SK-N-SH (cell line): ENCODE measurements at regions not wholly inside any gene's neighbourhood (a gene's known extent, or its start where the extent isn't known, plus 50 kb on each side); places are given as distances from the start of the nearest gene placed in this dataset.

Experiments used
- CTCF ChIA-PET: fragments of 300-600, 350-600 bp; formaldehyde crosslinking; extraction: SDS; loops from one replicate; lab custom pipeline; 2021; lab: Yijun Ruan, JAX
- POLR2A ChIA-PET: fragments of 350-600 bp; sonication (Branson Sonifier 250); formaldehyde crosslinking; extraction: SDS; loops from one replicate; lab custom pipeline; 2020; ENCODE audit warnings: antibody characterized with exemption, inconsistent platforms; lab: Yijun Ruan, JAX
- DNase-seq: peaks from one replicate; pipeline ENCODE4 v3.0.0; 2012
- H2AFZ ChIP-seq: fragments of 200-600 bp; sonication (generic); 2 replicates; pipeline ENCODE4 v1.8.1; 2016; ENCODE audit warnings: antibody characterized with exemption, mild to moderate bottlenecking, low read depth
- H3F3A ChIP-seq: fragments of 200-600 bp; sonication (generic); replicated peaks from 2 replicates; pipeline ENCODE3; 2016; ENCODE audit warnings: antibody characterized with exemption, mild to moderate bottlenecking; ENCODE audit not compliant: insufficient read depth
- H3K27ac ChIP-seq, 2 experiments: fragments of 200-500 bp in 1 of 2; fragments of 200-600 bp in 1 of 2; sonication (Bioruptor generic) in 1 of 2; sonication (generic), shearing (Covaris generic) in 1 of 2; 2 replicates each; pipeline versions ENCODE4 v1.5.1 to v1.6.1; 2014 to 2016; ENCODE audit warnings: low read depth in 2 of 2, inconsistent platforms in 1 of 2, low read length in 1 of 2, mild to moderate bottlenecking in 1 of 2, mixed read lengths in 1 of 2
- H3K27me3 ChIP-seq: fragments of 200-600 bp; sonication (generic), shearing (Covaris generic); 2 replicates; pipeline ENCODE4 v1.6.1; 2016; ENCODE audit warnings: mixed run types; ENCODE audit not compliant: insufficient read depth
- H3K36me3 ChIP-seq, 2 experiments: fragments of 200-500 bp in 1 of 2; fragments of 200-600 bp in 1 of 2; sonication (Bioruptor generic) in 1 of 2; sonication (generic) in 1 of 2; replicated peaks in 1 of 2; 2 replicates each; pipeline versions ENCODE3 to v1.5.1; 2014 to 2016; ENCODE audit warnings: low read length in 1 of 2, mild to moderate bottlenecking in 1 of 2; ENCODE audit not compliant: insufficient read depth in 2 of 2, control insufficient read depth in 1 of 2
- H3K4me1 ChIP-seq, 2 experiments: fragments of 200-500 bp in 1 of 2; fragments of 200-600 bp in 1 of 2; sonication (Bioruptor generic) in 1 of 2; sonication (generic), shearing (Covaris generic) in 1 of 2; 2 replicates each; pipeline versions ENCODE4 v1.5.1 to v1.6.1; 2014 to 2016; ENCODE audit warnings: low read depth in 1 of 2, low read length in 1 of 2, mixed run types in 1 of 2; ENCODE audit not compliant: insufficient read depth in 2 of 2, control insufficient read depth in 1 of 2
- H3K4me2 ChIP-seq: fragments of 200-600 bp; sonication (generic), shearing (Covaris generic); 2 replicates; pipeline ENCODE4 v1.6.1; 2017; ENCODE audit warnings: mixed run types
- H3K4me3 ChIP-seq, 2 experiments: fragments of 200-500 bp in 1 of 2; fragments of 200-600 bp in 1 of 2; sonication (Bioruptor generic) in 1 of 2; sonication (generic), shearing (Covaris generic) in 1 of 2; 2 replicates each; pipeline versions ENCODE4 v1.5.1 to v1.8.1; 2014 to 2016; ENCODE audit warnings: low read depth in 2 of 2, inconsistent platforms in 1 of 2, low read length in 1 of 2, mild to moderate bottlenecking in 1 of 2, mixed read lengths in 1 of 2, moderate library complexity in 1 of 2
- H3K79me2 ChIP-seq: fragments of 200-600 bp; sonication (generic); 2 replicates; pipeline ENCODE4 v1.8.1; 2017; ENCODE audit warnings: mild to moderate bottlenecking; ENCODE audit not compliant: insufficient read depth
- H3K9ac ChIP-seq: fragments of 200-600 bp; sonication (generic); 2 replicates; pipeline ENCODE4 v1.6.1; 2017; ENCODE audit warnings: mixed run types
- H3K9me2 ChIP-seq: fragments of 200-600 bp; sonication (generic); 2 replicates; pipeline ENCODE4 v1.6.1; 2017; ENCODE audit warnings: mixed run types
- H3K9me3 ChIP-seq: fragments of 200-600 bp; sonication (generic); 2 replicates; pipeline ENCODE4 v1.6.1; 2017; ENCODE audit warnings: mixed run types, mild to moderate bottlenecking, moderate library complexity
- H4K20me1 ChIP-seq: fragments of 200-600 bp; sonication (generic); 2 replicates; pipeline ENCODE4 v1.6.1; 2017; ENCODE audit warnings: mild to moderate bottlenecking, mixed run types; ENCODE audit not compliant: insufficient read depth
- CHD2 ChIP-seq: fragments of 150-350 bp; IDR thresholded peaks from 2 replicates; pipeline ENCODE4 v1.6.1; 2018; ENCODE audit warnings: low read length; ENCODE audit not compliant: partially characterized antibody
- CTCF ChIP-seq: fragments of 200-600 bp; sonication (generic); IDR thresholded peaks from 2 replicates; pipeline ENCODE4 v1.6.1; 2017; ENCODE audit warnings: antibody characterized with exemption, mild to moderate bottlenecking, moderate library complexity
- ELF1 ChIP-seq: IDR thresholded peaks from 2 replicates; pipeline ENCODE4 v1.4.0; 2012
- EP300 ChIP-seq, 2 experiments: IDR thresholded peaks; 2 replicates each; pipeline versions ENCODE4 v1.4.0 to v1.6.1; 2012; ENCODE audit warnings: borderline replicate concordance in 1 of 2, low read depth in 1 of 2, low read length in 1 of 2
- FOSL2 ChIP-seq: IDR thresholded peaks from 2 replicates; pipeline ENCODE4 v1.4.0; 2012; ENCODE audit warnings: low read depth, mild to moderate bottlenecking, moderate library complexity, borderline replicate concordance
- IRF3 ChIP-seq: fragments of 150-350 bp; IDR thresholded peaks from 2 replicates; pipeline ENCODE4 v1.6.1; 2016; ENCODE audit warnings: mild to moderate bottlenecking, low read depth, low read length
- JUND ChIP-seq: IDR thresholded peaks from 2 replicates; pipeline ENCODE4 v1.4.0; 2012
- MAX ChIP-seq: IDR thresholded peaks from 2 replicates; pipeline ENCODE4 v1.4.0; 2012; ENCODE audit warnings: low read depth
- MEF2A ChIP-seq: IDR thresholded peaks from 2 replicates; pipeline ENCODE4 v1.4.0; 2012; ENCODE audit warnings: low read depth, borderline replicate concordance
- MXI1 ChIP-seq: IDR thresholded peaks from 2 replicates; pipeline ENCODE4 v1.6.1; 2012; ENCODE audit warnings: mild to moderate bottlenecking, low read depth, low read length, improper control_type of control experiment
- NFIC ChIP-seq: IDR thresholded peaks from 2 replicates; pipeline ENCODE4 v1.4.0; 2012; ENCODE audit warnings: borderline replicate concordance
- NRF1 ChIP-seq: IDR thresholded peaks from 2 replicates; pipeline ENCODE4 v1.6.1; 2012; ENCODE audit warnings: low read depth, mild to moderate bottlenecking, low read length
- POLR2AphosphoS5 ChIP-seq: IDR thresholded peaks from 2 replicates; pipeline ENCODE4 v1.6.1; 2012; ENCODE audit warnings: low read depth, low read length
- RAD21 ChIP-seq: IDR thresholded peaks from 2 replicates; pipeline ENCODE4 v1.6.1; 2012; ENCODE audit warnings: mild to moderate bottlenecking, low read length
- REST ChIP-seq: IDR thresholded peaks from 2 replicates; pipeline ENCODE4 v1.6.1; 2012; ENCODE audit warnings: mild to moderate bottlenecking, low read depth, low read length, moderate library complexity
- RFX5 ChIP-seq: IDR thresholded peaks from 2 replicates; pipeline ENCODE4 v1.6.1; 2012; ENCODE audit warnings: mild to moderate bottlenecking, improper control_type of control experiment, low read length
- RXRA ChIP-seq: IDR thresholded peaks from 2 replicates; pipeline ENCODE4 v1.4.0; 2012; ENCODE audit warnings: low read depth, mild to moderate bottlenecking, borderline replicate concordance
- TAF1 ChIP-seq: IDR thresholded peaks from 2 replicates; pipeline ENCODE4 v1.6.1; 2012; ENCODE audit warnings: low read depth, mild to moderate bottlenecking, low read length, moderate library complexity, borderline replicate concordance
- TEAD4 ChIP-seq: IDR thresholded peaks from 2 replicates; pipeline ENCODE4 v1.4.0; 2012; ENCODE audit warnings: mild to moderate bottlenecking, borderline replicate concordance; ENCODE audit not compliant: insufficient read depth
- YY1 ChIP-seq: IDR thresholded peaks from 2 replicates; pipeline ENCODE4 v1.4.0; 2012; ENCODE audit warnings: low read depth, mild to moderate bottlenecking
- WGBS: methylation state at CpG from one replicate; pipeline ENCODE4 v1.1.6; 2017; ENCODE audit warnings: low lambda C conversion rate; 5-methylcytosine and 5-hydroxymethylcytosine counted together

- no peaks in the 10 kb centered on the region for H3K79me2 ChIP-seq
- H3K9me2 ChIP-seq = no peaks in the 10 kb centered on the region
- no peak for DNase-seq
- H3K4me1 ChIP-seq = no peaks in the 10 kb centered on the region
- H3K9me3 ChIP-seq = no peaks in the 10 kb centered on the region
- TF ChIP-seq RFX5 (no peak), TEAD4 (no peak), NFIC (no peak), ELF1 (no peak), EP300 (IDR thresholded peaks at IDR 0.05; ENCODE audit: borderline replicate concordance in 1 of 2, low read depth in 1 of 2, low read length in 1 of 2) (no peak), MAX (no peak), RAD21 (no peak), POLR2AphosphoS5 (no peak), NRF1 (no peak), RXRA (no peak)
- no peak overlapping the region for H2AFZ ChIP-seq
- H4K20me1 ChIP-seq = no peaks in the 10 kb centered on the region
- H3K27me3 ChIP-seq = no peaks in the 10 kb centered on the region
- WGBS = 40% methylated on average over 2 of the region's 2 CpGs
- H3K9ac ChIP-seq = no peak overlapping the region
- no peak overlapping the region for H3K4me2 ChIP-seq
- no peaks in the 10 kb centered on the region for H3F3A ChIP-seq
- POLR2A ChIA-PET = no interaction called here
- CTCF ChIA-PET = no interaction called here
- no peak overlapping the region for H3K27ac ChIP-seq
- no peaks in the 10 kb centered on the region for H3K36me3 ChIP-seq
- H3K4me3 ChIP-seq = no peak overlapping the region
These were observed 1460.7 kb downstream of the EFNB2 start for GRCh38 chr13:105074755-105075154.

- no peaks in the 10 kb centered on the region for H3K4me1 ChIP-seq
- CTCF ChIA-PET = no interaction called here
- no peak overlapping the region for H3K9ac ChIP-seq
- no peaks in the 10 kb centered on the region for H3K9me2 ChIP-seq
- no peak overlapping the region for H3K4me2 ChIP-seq
- no peak overlapping the region for H2AFZ ChIP-seq
- no peak overlapping the region for H3K4me3 ChIP-seq
- H3K36me3 ChIP-seq = no peaks in the 10 kb centered on the region
- no peak overlapping the region for H3K27ac ChIP-seq
- WGBS = 76% methylated on average over 6 of the region's 13 CpGs
- POLR2A ChIA-PET = no interaction called here
- no peaks in the 10 kb centered on the region for H3K9me3 ChIP-seq
- no peaks in the 10 kb centered on the region for H4K20me1 ChIP-seq
- H3K79me2 ChIP-seq = no peaks in the 10 kb centered on the region
- no peak for TF ChIP-seq RAD21
- no peak for TF ChIP-seq YY1
- no peak for TF ChIP-seq EP300 (IDR thresholded peaks at IDR 0.05; ENCODE audit: borderline replicate concordance in 1 of 2, low read depth in 1 of 2, low read length in 1 of 2)
- no peak for TF ChIP-seq FOSL2
- no peak for TF ChIP-seq CHD2
- no peak for TF ChIP-seq MEF2A
- TF ChIP-seq JUND = no peak
- TF ChIP-seq MAX = no peak
- TF ChIP-seq RFX5 = no peak
- TF ChIP-seq CTCF = no peak
- TF ChIP-seq IRF3 = no peak
- no peak for TF ChIP-seq MXI1
- TF ChIP-seq TAF1 = no peak
- TF ChIP-seq REST = no peak
- no peaks in the 10 kb centered on the region for H3K27me3 ChIP-seq
- no peaks in the 10 kb centered on the region for H3F3A ChIP-seq
- no peak for DNase-seq
These were observed 1462.4 kb downstream of the EFNB2 start for GRCh38 chr13:105073041-105073440.
